ENCODE measurements at regions not wholly inside any gene's neighbourhood (a gene's known extent, or its start where the extent isn't known, plus 50 kb on each side); places are given as distances from the start of the nearest gene placed in this dataset.

GRCh38 chrX:79084923-79085322 is 59.6 kb upstream of the GPR174 start:
- TF ChIP-seq CTCF (conservative IDR thresholded peaks at IDR 0.05), result no peak
- no peaks in the 10 kb centered on the region for H3K79me1 ChIP-seq (ENCODE audit: insufficient read depth, low read depth, low read length, poor library complexity, severe bottlenecking)
- Mint-ChIP-seq H3K4me1 (0 out of 4 replicates have a peak, but pooled peaks cover 0 to 2% of the 10 kb centered on the region in 2 experiments), H3K27me3 (ENCODE audit: low read depth) (no peaks in the 10 kb centered on the region), H3K9me3 (peaks cover 28 to 29% of the 10 kb centered on the region in 2 experiments), H3K27ac (no peak overlapping the region), H3K36me3 (ENCODE audit: insufficient read depth in 1 of 3, low read depth in 3 of 3) (no peaks in the 10 kb centered on the region; a peak in 1 of 7 replicates), H3K4me3 (no peak overlapping the region)
- H3K4me1 ChIP-seq (ENCODE audit: insufficient read depth, low read length), result no peaks in the 10 kb centered on the region
- DNase-seq, result no peak
- H2BK5ac ChIP-seq (ENCODE audit: insufficient read length, low read length), result no peak overlapping the region
- H2BK12ac ChIP-seq (ENCODE audit: insufficient read length, low read depth, low read length), result no peak overlapping the region
- no peak overlapping the region for H4K8ac ChIP-seq (replicated peaks; ENCODE audit: insufficient read length, low read depth, low read length)
- H3K18ac ChIP-seq (ENCODE audit: insufficient read length, low read depth, low read length), result no peak overlapping the region
- H3K14ac ChIP-seq (ENCODE audit: insufficient read depth, low read length), result no peak overlapping the region
- no peak overlapping the region for H2AFZ ChIP-seq (ENCODE audit: low read length)
- H3K9ac ChIP-seq (ENCODE audit: extremely low read depth, insufficient read length, low read length), result no peak overlapping the region
- no peak overlapping the region for H4K5ac ChIP-seq (ENCODE audit: insufficient read length, low read depth, low read length)
- H2BK15ac ChIP-seq (ENCODE audit: low read depth, low read length), result no peak overlapping the region
- no peaks in the 10 kb centered on the region for H4K20me1 ChIP-seq (ENCODE audit: control insufficient read depth, insufficient read depth, insufficient read length)
- H3K9me3 ChIP-seq (ENCODE audit: control insufficient read depth, low read depth, low read length), result peaks cover 10% of the 10 kb centered on the region
- H3K23ac ChIP-seq (ENCODE audit: insufficient read length, low read depth, low read length), result no peak overlapping the region
- H2BK20ac ChIP-seq (ENCODE audit: low read depth, low read length, poor library complexity, severe bottlenecking), result no peak overlapping the region
- no CpG with 5 or more reads among the region's 1 CpG for WGBS (ENCODE audit: extremely low coverage, insufficient read length, low lambda C conversion rate)
- no peaks in the 10 kb centered on the region for H3K27me3 ChIP-seq (ENCODE audit: insufficient read depth, low read length)
- no peak overlapping the region for H3T11ph ChIP-seq (ENCODE audit: low read length)
- no peak overlapping the region for H2AK5ac ChIP-seq (ENCODE audit: insufficient read length, low read length)
- H2BK120ac ChIP-seq (ENCODE audit: low read depth, low read length, poor library complexity, severe bottlenecking), result no peak overlapping the region
- no peaks in the 10 kb centered on the region for H3K23me2 ChIP-seq (ENCODE audit: insufficient read length, low read depth, low read length, poor library complexity, severe bottlenecking)
- H3K56ac ChIP-seq (ENCODE audit: insufficient read length, low read depth, low read length), result no peak overlapping the region
- no peak overlapping the region for H3K27ac ChIP-seq (ENCODE audit: insufficient read length, low read depth, low read length)
- H4K91ac ChIP-seq (ENCODE audit: insufficient read length, low read depth, low read length), result no peak overlapping the region
- H3K4me2 ChIP-seq (ENCODE audit: insufficient read depth, insufficient read length, low read length), result no peak overlapping the region
- no peak overlapping the region for H3K4ac ChIP-seq (ENCODE audit: low read depth, low read length)
- no peaks in the 10 kb centered on the region for H3K79me2 ChIP-seq (ENCODE audit: insufficient read depth, low read length)

All from H9 (cell line).